ENCODE measurements at regions not wholly inside any gene's neighbourhood (a gene's known extent, or its start where the extent isn't known, plus 50 kb on each side); places are given as distances from the start of the nearest gene placed in this dataset.
"Not testable (repeated sequence)": the region's sequence is repeated elsewhere in the genome, so short reads cannot be mapped to it uniquely, and the experiment has no call there.

- Mint-ChIP-seq H3K9me3 (no peaks in the 10 kb centered on the region), H3K4me1 (no peaks in the 10 kb centered on the region), H3K4me3 (no peak overlapping the region), H3K27me3 (ENCODE audit: low read depth in 2 of 2) (peaks cover 15 to 41% of the 10 kb centered on the region in 2 donors), H3K36me3 (no peaks in the 10 kb centered on the region), H3K27ac (no peak overlapping the region)
- Histone ChIP-seq H3K36me3 (ENCODE audit: control insufficient read depth, insufficient read depth, low read length) (no peaks in the 10 kb centered on the region), H3K27ac (ENCODE audit: low read length) (no peak overlapping the region), H3K27me3 (ENCODE audit: control insufficient read depth, insufficient read depth, low read length) (no peaks in the 10 kb centered on the region), H3K9me3 (ENCODE audit: control insufficient read depth, insufficient read depth, low read length) (no peaks in the 10 kb centered on the region), H3K4me3 (ENCODE audit: low read length) (no peak overlapping the region), H3K4me1 (ENCODE audit: control insufficient read depth, insufficient read depth, low read length) (no peaks in the 10 kb centered on the region)
- ATAC-seq (no peak), DNase-seq (no peak)
- WGBS (ENCODE audit: insufficient coverage): 93% methylated on average over 2 of the region's 3 CpGs
- TF ChIP-seq CTCF (IDR thresholded peaks at IDR 0.05): no peak
- intact Hi-C loops (cut with micrococcal nuclease): no loop called here
Measured at GRCh38 chr10:44118500-44118899, 266.4 kb downstream of the CXCL12 start.

- Mint-ChIP-seq H3K27me3 (ENCODE audit: low read depth in 2 of 2) (peaks cover 11 to 36% of the 10 kb centered on the region in 2 donors), H3K4me3 (no peak overlapping the region), H3K27ac (no peak overlapping the region), H3K36me3 (no peaks in the 10 kb centered on the region), H3K9me3 (peaks cover 0 to under 1% of the 10 kb centered on the region in 2 donors), H3K4me1 (no peaks in the 10 kb centered on the region)
- Histone ChIP-seq H3K4me3 (ENCODE audit: low read length) (no peak overlapping the region), H3K9me3 (ENCODE audit: control insufficient read depth, insufficient read depth, low read length) (no peaks in the 10 kb centered on the region), H3K4me1 (ENCODE audit: control insufficient read depth, insufficient read depth, low read length) (no peaks in the 10 kb centered on the region), H3K36me3 (ENCODE audit: control insufficient read depth, insufficient read depth, low read length) (no peaks in the 10 kb centered on the region), H3K27ac (ENCODE audit: low read length) (no peak overlapping the region), H3K27me3 (ENCODE audit: control insufficient read depth, insufficient read depth, low read length) (no peaks in the 10 kb centered on the region)
- no peak for TF ChIP-seq CTCF (IDR thresholded peaks at IDR 0.05)
- WGBS (ENCODE audit: insufficient coverage): 85% methylated on average over 7 of the region's 7 CpGs
- intact Hi-C loops (cut with micrococcal nuclease): no loop called here
- no peak for DNase-seq
- ATAC-seq: no peak
Measured at GRCh38 chr10:44116474-44116873, 268.4 kb downstream of the CXCL12 start.

- ATAC-seq: no peak
- no peak for TF ChIP-seq CTCF (IDR thresholded peaks at IDR 0.05)
- 64% methylated on average over 5 of the region's 5 CpGs for WGBS (ENCODE audit: insufficient coverage)
- Histone ChIP-seq H3K4me1 (ENCODE audit: control insufficient read depth, insufficient read depth, low read length) (no peaks in the 10 kb centered on the region), H3K27ac (ENCODE audit: low read length) (no peak overlapping the region), H3K9me3 (ENCODE audit: control insufficient read depth, insufficient read depth, low read length) (no peaks in the 10 kb centered on the region), H3K4me3 (ENCODE audit: low read length) (no peak overlapping the region), H3K36me3 (ENCODE audit: control insufficient read depth, insufficient read depth, low read length) (no peaks in the 10 kb centered on the region), H3K27me3 (ENCODE audit: control insufficient read depth, insufficient read depth, low read length) (no peaks in the 10 kb centered on the region)
- Mint-ChIP-seq H3K27ac (no peak overlapping the region), H3K4me1 (no peaks in the 10 kb centered on the region), H3K36me3 (no peaks in the 10 kb centered on the region), H3K9me3 (peaks cover 2 to 4% of the 10 kb centered on the region in 2 donors), H3K27me3 (ENCODE audit: low read depth in 2 of 2) (peaks cover 14 to 46% of the 10 kb centered on the region in 2 donors), H3K4me3 (no peak overlapping the region)
- intact Hi-C loops (cut with micrococcal nuclease): no loop called here
- DNase-seq: no peak
Measured at GRCh38 chr10:44115516-44115915, 269.4 kb downstream of the CXCL12 start.

- intact Hi-C loops (cut with micrococcal nuclease): no loop called here
- Mint-ChIP-seq H3K4me3 (no peak overlapping the region), H3K4me1 (no peaks in the 10 kb centered on the region), H3K27ac (no peak overlapping the region), H3K9me3 (peaks cover 2 to 7% of the 10 kb centered on the region in 2 donors), H3K27me3 (ENCODE audit: low read depth in 2 of 2) (peaks cover 14 to 46% of the 10 kb centered on the region in 2 donors), H3K36me3 (no peaks in the 10 kb centered on the region)
- DNase-seq (no peak), ATAC-seq (no peak)
- no peak for TF ChIP-seq CTCF (IDR thresholded peaks at IDR 0.05)
- H3K4me1 ChIP-seq (ENCODE audit: control insufficient read depth, insufficient read depth, low read length): no peaks in the 10 kb centered on the region
- no peaks in the 10 kb centered on the region for H3K27me3 ChIP-seq (ENCODE audit: control insufficient read depth, insufficient read depth, low read length)
- H3K4me3 ChIP-seq (ENCODE audit: low read length): no peak overlapping the region
- H3K36me3 ChIP-seq (ENCODE audit: control insufficient read depth, insufficient read depth, low read length): no peaks in the 10 kb centered on the region
- H3K9me3 ChIP-seq (ENCODE audit: control insufficient read depth, insufficient read depth, low read length): no peaks in the 10 kb centered on the region
- 91% methylated on average over 1 of the region's 1 CpG for WGBS (ENCODE audit: insufficient coverage)
- H3K27ac ChIP-seq (ENCODE audit: low read length): no peak overlapping the region
Measured at GRCh38 chr10:44114441-44114840, 270.5 kb downstream of the CXCL12 start.

- H3K4me3 ChIP-seq (ENCODE audit: low read length); H3K27ac Mint-ChIP-seq; H3K9me3 ChIP-seq (ENCODE audit: control insufficient read depth, insufficient read depth, low read length); H3K9me3 Mint-ChIP-seq; H3K27me3 ChIP-seq (ENCODE audit: control insufficient read depth, insufficient read depth, low read length); ATAC-seq; intact Hi-C loops (cut with micrococcal nuclease); H3K36me3 ChIP-seq (ENCODE audit: control insufficient read depth, insufficient read depth, low read length); H3K4me3 Mint-ChIP-seq; H3K36me3 Mint-ChIP-seq; H3K27ac ChIP-seq (ENCODE audit: low read length); H3K4me1 Mint-ChIP-seq; H3K4me1 ChIP-seq (ENCODE audit: control insufficient read depth, insufficient read depth, low read length); DNase-seq: not testable (repeated sequence)
- H3K27me3 Mint-ChIP-seq (ENCODE audit: low read depth in 2 of 2): peaks cover 14 to 45% of the 10 kb centered on the region in 2 donors
- 76% methylated on average over 4 of the region's 4 CpGs for WGBS (ENCODE audit: insufficient coverage)
Measured at GRCh38 chr10:44112280-44112679, 272.6 kb downstream of the CXCL12 start.
